Skeletal muscle satellite cell (primary cell): ENCODE measurements at regions not wholly inside any gene's neighbourhood (a gene's known extent, or its start where the extent isn't known, plus 50 kb on each side); places are given as distances from the start of the nearest gene placed in this dataset.

ENCODE experiments used
- H3K27me3 ChIP-seq: 2 replicates; pipeline ENCODE4 v1.7.0; 2013; ENCODE audit warnings: low read length; ENCODE audit not compliant: control insufficient read depth, insufficient read depth
- H3K36me3 ChIP-seq: 2 replicates; pipeline ENCODE4 v1.7.0; 2013; ENCODE audit warnings: mild to moderate bottlenecking, control low read depth, low read length; ENCODE audit not compliant: insufficient read depth
- H3K4me1 ChIP-seq: 2 replicates; pipeline ENCODE4 v1.7.0; 2013; ENCODE audit warnings: low read length; ENCODE audit not compliant: control insufficient read depth, insufficient read depth
- H3K4me2 ChIP-seq: 2 replicates; pipeline ENCODE4 v1.7.0; 2013; ENCODE audit warnings: mild to moderate bottlenecking, low read length
- H3K4me3 ChIP-seq: 2 replicates; pipeline ENCODE4 v1.7.0; 2013; ENCODE audit warnings: low read length
- H3K9ac ChIP-seq: 2 replicates; pipeline ENCODE4 v1.7.0; 2013; ENCODE audit warnings: mild to moderate bottlenecking, low read depth, low read length, moderate library complexity
- H3K9me3 ChIP-seq: replicated peaks from 2 replicates; pipeline ENCODE4 v1.7.0; 2013; ENCODE audit warnings: mild to moderate bottlenecking, control low read depth, low read length

DNA sequence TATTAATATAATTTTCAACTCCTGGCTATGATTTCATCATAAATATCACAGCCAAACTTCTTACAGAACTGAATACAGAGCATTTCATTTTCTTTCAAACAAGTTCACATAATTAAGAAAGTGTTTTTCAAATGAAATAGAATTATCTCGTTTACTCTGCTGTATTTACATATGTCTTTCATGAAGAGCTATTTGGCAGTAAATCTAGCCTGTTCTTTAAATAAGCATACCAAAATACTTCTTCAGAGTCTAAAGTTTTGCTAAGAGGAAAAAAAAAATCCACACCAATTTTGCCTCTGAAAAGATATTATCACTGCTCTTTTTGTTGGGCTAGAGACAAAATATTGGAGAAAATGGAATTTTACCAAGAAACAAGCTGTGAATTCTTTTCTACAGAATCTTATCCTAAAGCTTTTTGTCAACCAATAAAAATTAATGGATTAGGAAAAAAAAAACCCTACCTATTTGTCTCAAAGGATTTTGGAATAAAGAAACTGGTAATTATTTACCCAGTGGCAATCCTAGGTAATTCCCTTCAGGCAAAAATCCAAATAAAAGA lies 287.9 kb upstream of the NR3C2 start:
- Histone ChIP-seq H3K4me1 (no peaks in the 10 kb centered on the region), H3K4me2 (no peak overlapping the region), H3K9ac (no peak overlapping the region), H3K27me3 (no peaks in the 10 kb centered on the region), H3K4me3 (no peak overlapping the region), H3K9me3 (no peaks in the 10 kb centered on the region), H3K36me3 (no peaks in the 10 kb centered on the region)

DNA sequence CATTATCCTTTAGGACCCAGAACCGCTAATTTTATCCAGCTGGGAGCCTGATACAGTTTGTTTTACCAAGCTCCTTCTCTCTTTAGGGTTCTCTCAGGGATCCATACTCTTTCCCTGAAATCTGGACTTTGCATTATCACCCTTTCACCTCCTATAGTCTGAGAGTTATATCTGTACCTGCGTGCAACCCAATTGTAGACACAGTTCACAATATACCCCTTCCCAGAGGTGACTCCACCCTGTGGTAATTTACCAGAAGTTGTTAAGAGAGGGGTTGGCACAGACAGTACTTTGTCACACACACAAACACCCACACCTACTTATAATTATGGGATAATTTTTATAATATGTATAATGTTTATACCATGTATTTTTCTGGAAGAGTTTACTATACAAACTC lies 275.8 kb upstream of the NR3C2 start:
- H3K36me3 ChIP-seq = no peaks in the 10 kb centered on the region
- H3K9me3 ChIP-seq = no peaks in the 10 kb centered on the region
- no peak overlapping the region for H3K9ac ChIP-seq
- H3K4me2 ChIP-seq = no peak overlapping the region
- no peaks in the 10 kb centered on the region for H3K4me1 ChIP-seq
- H3K27me3 ChIP-seq = no peaks in the 10 kb centered on the region
- no peak overlapping the region for H3K4me3 ChIP-seq

DNA sequence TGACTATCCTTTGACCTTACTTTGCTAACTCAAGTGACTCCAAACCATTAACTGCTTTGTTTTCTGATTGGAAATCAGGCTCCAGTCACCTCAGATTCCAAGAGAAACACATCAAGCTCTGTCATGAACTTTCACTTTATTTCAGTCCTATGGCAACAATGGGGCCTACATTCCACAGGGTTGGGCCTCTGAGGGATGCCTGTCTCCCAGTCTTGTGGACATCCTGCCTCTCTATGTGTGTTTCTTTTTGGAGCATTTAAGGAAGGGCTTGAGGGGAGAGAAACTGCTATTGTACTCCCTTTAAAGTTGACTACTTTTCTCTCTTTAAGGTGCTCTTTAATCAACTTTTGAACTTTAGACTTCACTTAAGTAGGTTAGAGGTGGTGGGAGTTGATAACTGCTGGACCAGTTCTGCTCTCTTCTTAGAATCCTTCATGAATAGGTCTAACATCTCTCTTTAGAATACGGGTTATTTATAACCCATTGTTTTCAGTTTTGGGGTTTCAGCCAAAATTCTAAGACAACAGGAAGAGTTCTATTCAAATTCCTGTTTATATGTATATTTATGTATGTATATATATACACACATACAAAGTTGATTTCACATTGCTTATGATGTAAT lies 274.3 kb upstream of the NR3C2 start:
- Histone ChIP-seq H3K4me3 (no peak overlapping the region), H3K9ac (no peak overlapping the region), H3K4me2 (no peak overlapping the region)

DNA sequence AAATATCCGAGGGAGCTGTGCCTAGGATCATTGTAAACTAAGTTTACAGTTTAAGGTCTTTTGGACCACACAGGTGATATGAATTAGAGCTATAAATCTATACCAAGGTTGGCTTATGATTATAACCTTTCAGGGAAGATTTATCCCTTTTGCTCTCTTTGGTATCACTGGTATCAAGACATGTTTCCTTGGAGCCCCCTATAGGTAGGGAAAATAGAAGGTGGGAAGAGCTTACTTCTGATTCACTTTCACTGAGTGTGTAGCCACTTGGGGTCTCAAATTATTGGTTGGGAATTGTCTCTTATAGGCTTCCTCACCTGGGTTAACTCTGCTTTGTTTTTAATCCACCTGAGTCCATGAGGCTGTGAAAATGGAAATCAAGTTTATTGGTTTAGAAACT lies 262.1 kb upstream of the NR3C2 start:
- Histone ChIP-seq H3K4me2 (no peak overlapping the region), H3K9me3 (no peaks in the 10 kb centered on the region), H3K4me3 (no peak overlapping the region), H3K4me1 (no peaks in the 10 kb centered on the region), H3K36me3 (no peaks in the 10 kb centered on the region), H3K9ac (no peak overlapping the region), H3K27me3 (no peaks in the 10 kb centered on the region)

More for the DNA sequence above, 274.3 kb upstream of the NR3C2 start:
- Histone ChIP-seq H3K4me1 (no peaks in the 10 kb centered on the region), H3K36me3 (no peaks in the 10 kb centered on the region), H3K9me3 (no peaks in the 10 kb centered on the region), H3K27me3 (no peaks in the 10 kb centered on the region)

DNA sequence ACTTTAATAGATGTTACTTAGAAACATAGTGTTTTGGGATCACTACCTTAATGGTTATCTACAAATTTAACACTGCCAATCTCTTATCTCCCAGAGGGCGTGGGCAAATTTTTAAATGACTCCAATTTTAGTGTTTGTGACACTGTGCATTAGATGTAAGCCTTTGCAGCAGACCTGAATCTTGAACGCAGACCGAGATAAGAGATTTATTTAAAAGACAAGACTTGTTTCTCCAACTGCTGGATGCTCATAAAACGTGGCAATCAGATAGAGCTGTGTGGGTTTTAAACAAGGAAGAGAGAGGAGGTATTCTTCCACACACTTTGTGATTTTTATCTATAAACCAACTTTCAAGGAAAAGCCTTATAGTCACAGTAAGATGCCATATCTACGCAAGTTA lies 252.5 kb upstream of the NR3C2 start:
- no peak overlapping the region for H3K4me3 ChIP-seq
- no peak overlapping the region for H3K9ac ChIP-seq
- no peak overlapping the region for H3K4me2 ChIP-seq
- H3K4me1 ChIP-seq = no peaks in the 10 kb centered on the region
- H3K9me3 ChIP-seq = no peaks in the 10 kb centered on the region
- no peaks in the 10 kb centered on the region for H3K36me3 ChIP-seq
- H3K27me3 ChIP-seq = no peaks in the 10 kb centered on the region

DNA sequence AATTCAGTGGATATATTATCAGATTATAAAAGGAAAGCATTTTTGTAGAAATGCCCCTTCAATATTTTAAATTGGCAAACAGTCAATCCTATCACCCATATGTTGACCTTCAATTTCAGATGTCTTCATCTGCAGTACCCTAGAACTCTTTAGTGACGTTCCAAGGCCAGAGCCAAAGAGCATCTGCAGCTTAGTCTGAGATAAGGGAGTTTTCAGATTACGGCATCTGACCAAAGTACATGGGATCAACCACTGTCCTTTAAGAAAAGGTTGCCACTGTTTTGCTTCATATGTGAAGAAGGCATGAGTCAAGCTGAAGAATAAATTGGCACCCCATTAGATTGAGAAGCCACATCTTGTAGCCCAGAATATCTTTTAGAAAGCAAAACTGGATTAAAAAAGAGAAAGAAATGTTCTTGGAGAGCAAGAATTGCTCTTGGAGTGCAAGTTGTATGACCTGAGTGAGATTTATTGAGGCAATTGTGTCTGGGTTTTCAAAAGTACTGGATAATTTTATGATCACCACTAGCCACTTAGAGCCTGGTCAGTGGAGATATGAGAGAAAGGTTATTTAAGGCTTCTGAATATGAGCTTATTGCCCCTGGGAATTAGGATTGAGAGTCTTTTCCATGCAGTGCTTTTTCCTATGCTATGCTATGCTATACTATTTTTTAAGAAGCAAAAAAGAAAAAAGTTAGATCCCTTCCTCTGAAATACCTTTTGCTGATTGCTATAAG lies 251.9 kb upstream of the NR3C2 start:
- H3K27me3 ChIP-seq = no peaks in the 10 kb centered on the region
- H3K4me3 ChIP-seq = no peak overlapping the region
- H3K9ac ChIP-seq = no peak overlapping the region
- no peaks in the 10 kb centered on the region for H3K9me3 ChIP-seq
- no peak overlapping the region for H3K4me2 ChIP-seq
- no peaks in the 10 kb centered on the region for H3K4me1 ChIP-seq
- H3K36me3 ChIP-seq = no peaks in the 10 kb centered on the region

DNA sequence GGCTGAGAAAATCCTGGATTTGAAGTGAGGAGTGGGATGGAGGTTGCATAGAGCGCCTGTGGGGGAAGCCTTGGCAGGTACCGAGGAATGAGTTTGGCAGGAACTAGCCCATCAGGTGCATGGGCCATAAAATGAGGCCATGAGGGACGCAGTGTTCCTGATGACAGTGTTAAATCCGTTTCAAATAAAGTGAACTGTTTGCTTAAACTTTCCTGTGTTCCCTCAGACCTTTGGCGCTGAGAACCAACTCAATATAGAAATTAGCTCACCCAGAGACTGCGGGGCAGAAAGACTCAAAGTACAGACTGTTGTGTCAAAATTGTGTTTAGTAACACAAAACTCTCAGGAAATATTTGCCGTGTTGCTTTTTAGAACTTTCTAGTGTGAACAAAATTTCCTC lies 250.0 kb upstream of the NR3C2 start:
- Histone ChIP-seq H3K4me1 (no peaks in the 10 kb centered on the region), H3K36me3 (no peaks in the 10 kb centered on the region), H3K27me3 (no peaks in the 10 kb centered on the region), H3K4me2 (no peak overlapping the region), H3K9ac (no peak overlapping the region), H3K9me3 (no peaks in the 10 kb centered on the region), H3K4me3 (no peak overlapping the region)

DNA sequence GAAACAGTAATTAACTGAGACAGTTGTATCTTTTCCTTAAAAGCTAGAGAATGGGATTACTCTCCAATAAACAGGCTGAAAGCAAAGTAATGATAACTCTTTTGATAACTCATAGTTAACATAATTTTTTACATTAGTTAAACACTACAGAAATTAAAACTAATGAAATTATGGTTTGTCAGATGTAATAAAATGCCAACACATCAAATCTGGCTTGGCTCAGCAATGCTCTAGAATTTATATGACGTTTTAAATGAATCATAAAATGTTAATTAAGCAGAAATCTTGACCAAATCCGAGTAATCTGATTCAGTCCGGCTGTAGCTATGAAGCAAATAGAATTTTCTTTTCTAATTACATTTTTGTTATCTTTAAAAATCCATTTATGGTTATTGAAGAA lies 244.2 kb upstream of the NR3C2 start:
- H3K4me1 ChIP-seq = no peaks in the 10 kb centered on the region
- no peaks in the 10 kb centered on the region for H3K9me3 ChIP-seq

DNA sequence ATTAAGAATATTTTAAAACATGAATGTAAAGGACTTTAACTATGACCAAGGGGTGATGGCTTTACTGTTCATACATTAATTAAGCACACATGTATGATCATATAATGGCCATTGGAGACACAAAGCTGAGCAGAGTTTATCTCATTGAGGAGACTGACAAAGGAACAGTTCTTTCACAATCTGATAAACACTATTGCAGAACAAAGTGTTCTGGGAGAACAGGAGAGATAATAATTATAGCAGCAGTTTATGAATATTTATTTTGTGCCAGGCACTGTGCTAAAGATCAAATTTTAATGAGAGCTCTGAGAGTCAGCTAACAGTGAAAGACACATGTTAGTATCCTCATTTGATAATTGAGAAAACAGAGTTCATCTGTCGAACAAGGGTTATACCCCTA lies 242.4 kb upstream of the NR3C2 start:
- no peaks in the 10 kb centered on the region for H3K4me1 ChIP-seq
- no peak overlapping the region for H3K9ac ChIP-seq
- H3K4me2 ChIP-seq = no peak overlapping the region
- H3K36me3 ChIP-seq = no peaks in the 10 kb centered on the region
- no peaks in the 10 kb centered on the region for H3K27me3 ChIP-seq
- no peak overlapping the region for H3K4me3 ChIP-seq
- no peaks in the 10 kb centered on the region for H3K9me3 ChIP-seq

More for the DNA sequence above, 244.2 kb upstream of the NR3C2 start:
- Histone ChIP-seq H3K27me3 (no peaks in the 10 kb centered on the region), H3K9ac (no peak overlapping the region), H3K4me2 (no peak overlapping the region), H3K36me3 (no peaks in the 10 kb centered on the region), H3K4me3 (no peak overlapping the region)

DNA sequence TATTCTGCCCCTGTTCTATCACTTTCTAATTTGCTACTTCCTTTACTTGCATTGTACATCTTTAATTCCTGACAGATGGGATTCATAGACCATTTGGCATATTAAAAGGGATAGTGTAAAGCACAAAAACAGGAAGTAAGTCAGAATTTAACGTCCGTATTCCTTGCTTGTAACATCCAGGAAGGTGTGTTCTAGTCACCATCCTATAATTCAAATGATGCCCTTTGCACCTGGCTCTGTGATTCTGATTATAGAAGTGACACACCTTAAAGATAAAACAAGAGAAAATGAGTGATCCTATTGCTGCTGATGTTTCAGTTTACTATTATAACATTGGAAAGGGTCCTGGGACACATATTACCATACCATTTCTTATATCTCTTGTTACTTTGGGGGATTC lies 238.7 kb upstream of the NR3C2 start:
- no peaks in the 10 kb centered on the region for H3K36me3 ChIP-seq
- H3K27me3 ChIP-seq = no peaks in the 10 kb centered on the region
- H3K4me2 ChIP-seq = no peak overlapping the region
- H3K4me3 ChIP-seq = no peak overlapping the region
- no peak overlapping the region for H3K9ac ChIP-seq
- H3K9me3 ChIP-seq = no peaks in the 10 kb centered on the region
- H3K4me1 ChIP-seq = no peaks in the 10 kb centered on the region

DNA sequence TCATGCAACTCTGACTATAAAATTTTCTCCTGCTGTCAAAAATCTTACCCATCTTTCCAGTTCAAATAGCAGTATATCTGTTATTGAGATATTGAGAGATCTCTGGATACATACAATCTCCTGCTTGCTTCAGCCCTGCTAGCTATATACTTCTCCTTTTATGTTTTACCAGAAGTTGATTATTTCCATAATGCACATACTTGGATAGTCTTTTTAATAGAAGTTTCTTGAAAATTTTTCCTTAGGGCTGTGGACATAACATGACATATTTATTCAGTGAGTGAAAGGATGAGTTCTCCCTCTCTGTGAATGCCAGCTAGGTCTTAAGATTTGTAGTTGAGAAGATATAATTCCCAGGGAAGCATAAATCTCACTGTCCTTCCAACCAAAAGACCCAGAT lies 234.1 kb upstream of the NR3C2 start:
- no peaks in the 10 kb centered on the region for H3K9me3 ChIP-seq
- H3K36me3 ChIP-seq = no peaks in the 10 kb centered on the region
- H3K9ac ChIP-seq = no peak overlapping the region
- no peaks in the 10 kb centered on the region for H3K27me3 ChIP-seq
- H3K4me1 ChIP-seq = no peaks in the 10 kb centered on the region
- no peak overlapping the region for H3K4me2 ChIP-seq
- no peak overlapping the region for H3K4me3 ChIP-seq

DNA sequence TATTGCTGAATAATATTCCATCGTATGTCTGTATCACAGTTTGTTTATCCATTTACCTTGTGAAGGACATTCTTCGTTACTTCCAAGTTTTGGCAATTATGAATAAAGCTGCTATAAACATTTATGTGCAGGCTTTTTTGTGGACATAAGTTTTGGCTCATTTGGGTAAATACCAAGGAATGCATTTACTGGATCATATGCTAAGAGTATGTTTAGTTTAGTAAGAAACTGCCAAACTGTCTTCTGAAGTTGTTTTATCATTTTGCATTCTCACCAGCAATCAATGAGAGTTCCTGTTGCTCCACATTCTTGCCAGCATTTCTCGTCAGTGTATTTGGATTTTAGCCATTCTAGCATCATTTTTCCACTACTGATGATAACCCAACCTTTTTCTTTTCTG lies 232.7 kb upstream of the NR3C2 start:
- Histone ChIP-seq H3K9me3 (no peaks in the 10 kb centered on the region), H3K4me2 (no peak overlapping the region), H3K9ac (no peak overlapping the region), H3K27me3 (no peaks in the 10 kb centered on the region), H3K36me3 (no peaks in the 10 kb centered on the region), H3K4me3 (no peak overlapping the region), H3K4me1 (no peaks in the 10 kb centered on the region)
